OCI-LY1 (cell line): ENCODE measurements at regions not wholly inside any gene's neighbourhood (a gene's known extent, or its start where the extent isn't known, plus 50 kb on each side); places are given as distances from the start of the nearest gene placed in this dataset.

Experiments used
- CTCF ChIP-seq: fragments of 200-600 bp; sonication (generic), shearing (Covaris generic); IDR thresholded peaks from 2 replicates; pipeline ENCODE4 v1.5.1; 2017; ENCODE audit warnings: mild to moderate bottlenecking, antibody characterized with exemption, low read length, moderate library complexity, mixed read lengths
- EZH2 ChIP-seq: fragments of 200-600 bp; sonication (generic), shearing (Covaris generic); IDR thresholded peaks from 2 replicates; pipeline ENCODE4 v1.8.0; 2017; ENCODE audit warnings: borderline replicate concordance, mixed run types, mild to moderate bottlenecking, antibody characterized with exemption, low read length, moderate library complexity, mixed read lengths

GRCh38 chr7:22663721-22664120 lies 63.3 kb upstream of the IL6 start:
- no peak for TF ChIP-seq EZH2
- TF ChIP-seq CTCF, result no peak
